Adipocyte (in vitro differentiated cells): ENCODE measurements at regions not wholly inside any gene's neighbourhood (a gene's known extent, or its start where the extent isn't known, plus 50 kb on each side); places are given as distances from the start of the nearest gene placed in this dataset.

Source experiments
- DNase-seq: peaks from one replicate; pipeline ENCODE4 v3.0.0-alpha.2; 2015; ENCODE audit warnings: low read depth
- H3K27me3 ChIP-seq: replicated peaks from 2 replicates; pipeline ENCODE4 v1.7.0; 2013; ENCODE audit warnings: mild to moderate bottlenecking, low read length, moderate library complexity; ENCODE audit not compliant: control insufficient read depth, insufficient read depth
- H3K36me3 ChIP-seq: 2 replicates; pipeline ENCODE4 v1.7.0; 2013; ENCODE audit warnings: low read length, mild to moderate bottlenecking, moderate library complexity; ENCODE audit not compliant: control insufficient read depth, insufficient read depth, severe bottlenecking
- H3K4me1 ChIP-seq: 2 replicates; pipeline ENCODE4 v1.7.0; 2013; ENCODE audit warnings: mild to moderate bottlenecking, low read length, moderate library complexity; ENCODE audit not compliant: control insufficient read depth, insufficient read depth
- H3K4me3 ChIP-seq: 2 replicates; pipeline ENCODE4 v1.7.0; 2013; ENCODE audit warnings: mild to moderate bottlenecking, low read length, moderate library complexity
- H3K9ac ChIP-seq: 2 replicates; pipeline ENCODE4 v1.7.0; 2013; ENCODE audit warnings: mild to moderate bottlenecking, low read length, moderate library complexity
- H3K9me3 ChIP-seq: 2 replicates; pipeline ENCODE4 v1.7.0; 2013; ENCODE audit warnings: mild to moderate bottlenecking, low read length, moderate library complexity; ENCODE audit not compliant: control insufficient read depth

DNA sequence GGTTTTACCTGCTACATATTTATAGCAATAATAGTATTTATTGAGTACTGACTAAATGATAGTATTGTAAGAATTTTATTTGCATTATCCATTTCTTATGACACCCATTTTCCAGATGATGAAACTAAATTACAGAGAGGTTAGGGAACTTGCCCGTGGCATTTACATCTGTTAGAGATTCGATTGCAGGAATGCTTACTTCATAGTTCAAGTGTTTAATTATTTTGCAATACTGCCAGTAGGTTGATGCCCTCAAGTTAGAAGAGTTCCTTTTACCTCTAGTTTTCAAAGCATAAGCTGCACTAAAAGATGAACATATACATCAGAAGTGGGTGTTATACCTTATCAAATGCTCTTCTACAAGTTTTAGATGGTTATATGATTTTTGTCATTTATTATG is 362.8 kb upstream of the RGMA start:
- Histone ChIP-seq H3K9ac (peak overlapping the region; percentile 8), H3K27me3 (peaks cover 3% of the 10 kb centered on the region), H3K4me3 (peak overlapping the region; percentile 7), H3K36me3 (no peaks in the 10 kb centered on the region), H3K4me1 (peaks cover 20% of the 10 kb centered on the region), H3K9me3 (no peaks in the 10 kb centered on the region)
- no peak for DNase-seq

DNA sequence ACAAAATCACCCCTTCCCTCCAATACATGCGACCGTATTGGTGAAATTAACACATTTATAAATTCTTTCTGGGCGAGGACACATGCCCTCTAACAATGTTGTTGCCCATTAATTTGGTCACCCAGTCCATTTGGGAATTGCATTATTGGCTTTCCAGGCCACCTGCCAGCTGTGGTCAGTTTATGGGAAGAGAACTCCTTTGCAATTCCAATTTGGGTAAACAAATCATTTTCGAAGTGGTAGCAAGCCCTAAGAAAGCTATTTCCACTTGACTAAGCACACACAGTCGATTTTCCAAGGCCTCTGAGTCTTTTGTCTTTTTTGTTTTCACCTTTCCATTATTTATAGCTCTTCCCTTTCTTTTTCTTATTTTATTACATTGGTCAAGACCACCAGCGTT is 362.3 kb upstream of the RGMA start:
- no peak for DNase-seq
- Histone ChIP-seq H3K9ac (no peak overlapping the region), H3K4me3 (peak overlapping the region; percentile 7), H3K36me3 (no peaks in the 10 kb centered on the region), H3K27me3 (peaks cover 3% of the 10 kb centered on the region), H3K9me3 (no peaks in the 10 kb centered on the region), H3K4me1 (peaks cover 20% of the 10 kb centered on the region)

DNA sequence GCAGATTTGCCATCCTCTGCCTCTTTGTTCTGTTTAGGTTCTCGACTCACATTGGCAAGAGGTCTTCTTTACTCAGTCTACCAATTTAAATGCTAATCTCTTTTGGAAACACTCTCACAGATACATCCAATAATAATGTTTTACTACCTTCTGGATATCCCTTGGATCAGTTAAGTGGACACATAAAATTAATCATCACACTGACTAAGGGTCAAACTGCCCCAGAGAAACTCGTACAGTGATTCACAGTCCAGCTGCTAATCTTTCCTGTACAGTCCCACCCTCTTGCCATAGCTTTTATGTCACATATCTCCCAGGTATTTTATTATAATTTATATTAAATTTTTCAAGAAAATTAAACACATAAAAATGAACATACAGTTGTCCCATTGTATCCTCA is 360.8 kb upstream of the RGMA start:
- no peak for DNase-seq
- Histone ChIP-seq H3K9ac (no peak overlapping the region), H3K9me3 (no peaks in the 10 kb centered on the region), H3K4me3 (no peak overlapping the region), H3K4me1 (peaks cover 20% of the 10 kb centered on the region), H3K36me3 (no peaks in the 10 kb centered on the region), H3K27me3 (no peaks in the 10 kb centered on the region)

DNA sequence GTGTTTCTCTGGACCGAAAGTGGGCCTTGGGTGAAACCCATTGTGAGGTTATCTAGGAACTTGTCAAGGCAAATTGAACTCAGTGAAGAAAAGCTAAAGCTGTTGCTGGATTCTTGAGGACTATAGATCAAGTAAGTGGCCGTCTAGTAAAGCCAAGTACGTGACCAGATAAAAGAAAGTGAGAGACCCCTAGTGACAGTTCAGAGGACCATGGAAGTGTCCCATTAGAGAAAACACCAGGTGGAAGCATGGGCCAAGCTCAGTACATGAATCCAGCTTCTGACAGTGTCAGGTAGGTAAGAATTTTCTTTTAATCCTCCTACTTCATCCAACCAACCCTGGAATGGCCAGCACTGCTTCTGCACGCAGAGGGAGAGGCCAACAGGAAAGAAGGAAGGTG is 349.3 kb upstream of the RGMA start:
- Histone ChIP-seq H3K9ac (no peak overlapping the region), H3K4me1 (no peaks in the 10 kb centered on the region), H3K27me3 (no peaks in the 10 kb centered on the region), H3K9me3 (no peaks in the 10 kb centered on the region), H3K4me3 (no peak overlapping the region), H3K36me3 (no peaks in the 10 kb centered on the region)
- no peak for DNase-seq

DNA sequence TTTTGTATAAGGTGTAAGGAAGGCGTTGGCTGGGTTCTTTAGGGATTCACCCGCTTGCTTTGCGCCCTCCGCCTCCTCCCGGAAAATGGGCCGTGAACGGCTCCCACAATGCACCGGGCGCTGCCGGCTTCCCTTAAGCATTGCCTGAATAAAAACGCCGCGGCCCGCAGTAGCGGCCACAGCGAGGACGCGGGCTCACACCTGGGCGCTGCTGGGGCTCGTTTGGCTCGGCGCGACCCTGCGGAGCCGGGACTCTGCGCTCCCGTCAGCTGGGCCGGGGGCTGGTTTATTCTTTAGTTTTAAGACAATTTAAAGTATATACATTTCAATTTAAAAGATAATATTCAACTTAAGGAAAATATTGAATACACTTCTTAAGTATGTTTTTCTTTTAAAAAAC is 343.5 kb upstream of the RGMA start:
- Histone ChIP-seq H3K27me3 (no peaks in the 10 kb centered on the region), H3K4me3 (no peak overlapping the region), H3K9ac (no peak overlapping the region), H3K9me3 (peaks cover 4% of the 10 kb centered on the region), H3K4me1 (no peaks in the 10 kb centered on the region), H3K36me3 (no peaks in the 10 kb centered on the region)
- DNase-seq: no peak

DNA sequence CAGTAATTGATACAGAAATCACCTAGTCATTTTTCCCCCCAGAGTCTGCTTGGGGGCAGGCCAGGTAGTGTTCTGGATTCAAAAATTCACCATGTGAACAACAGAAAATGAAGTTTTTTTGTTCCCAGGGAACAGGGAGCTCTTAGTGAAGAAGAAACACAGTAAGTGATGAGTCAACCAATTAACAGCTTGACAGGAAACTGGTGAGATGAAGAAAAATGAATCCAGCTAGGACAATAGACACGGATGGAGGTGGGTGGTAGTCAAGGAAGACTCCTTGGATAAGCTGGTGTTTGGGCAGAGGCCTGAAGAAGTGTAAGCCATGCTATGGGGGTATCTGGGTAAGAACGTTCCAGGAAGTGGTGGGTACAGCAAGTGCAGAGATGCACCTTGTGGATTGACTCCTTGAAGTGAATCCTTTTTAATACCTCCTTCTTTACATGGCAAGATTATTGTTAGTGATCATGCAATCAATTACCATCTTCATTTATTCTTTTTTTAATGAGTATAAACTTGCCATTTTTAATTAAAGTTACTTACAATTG is 339.9 kb upstream of the RGMA start:
- no peaks in the 10 kb centered on the region for H3K4me1 ChIP-seq
- H3K9ac ChIP-seq: no peak overlapping the region
- H3K9me3 ChIP-seq: peaks cover 4% of the 10 kb centered on the region
- no peak overlapping the region for H3K4me3 ChIP-seq
- H3K36me3 ChIP-seq: no peaks in the 10 kb centered on the region
- no peak for DNase-seq
- H3K27me3 ChIP-seq: no peaks in the 10 kb centered on the region

DNA sequence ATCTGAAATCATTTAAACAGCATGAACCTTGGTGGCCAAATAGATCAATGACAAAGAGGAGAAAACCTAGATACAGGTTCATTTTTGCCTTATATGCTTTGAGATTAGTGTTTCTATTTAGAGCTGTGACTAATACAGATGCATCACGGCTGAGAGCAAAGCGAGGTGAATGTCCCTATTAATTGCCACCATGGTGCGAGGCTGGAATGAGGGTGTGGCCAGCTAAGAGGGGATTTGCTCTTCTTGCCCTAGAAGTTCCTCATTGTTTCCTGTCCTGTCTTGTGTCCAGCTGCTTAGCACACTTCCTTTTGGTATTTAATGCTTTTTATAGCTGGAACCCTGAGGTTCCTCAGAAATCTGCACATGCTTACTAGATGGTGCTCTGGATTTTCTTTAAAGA is 339.1 kb upstream of the RGMA start:
- H3K4me1 ChIP-seq: no peaks in the 10 kb centered on the region
- H3K9me3 ChIP-seq: peaks cover 4% of the 10 kb centered on the region
- H3K36me3 ChIP-seq: no peaks in the 10 kb centered on the region
- no peak overlapping the region for H3K4me3 ChIP-seq
- no peak overlapping the region for H3K9ac ChIP-seq
- no peaks in the 10 kb centered on the region for H3K27me3 ChIP-seq
- no peak for DNase-seq

DNA sequence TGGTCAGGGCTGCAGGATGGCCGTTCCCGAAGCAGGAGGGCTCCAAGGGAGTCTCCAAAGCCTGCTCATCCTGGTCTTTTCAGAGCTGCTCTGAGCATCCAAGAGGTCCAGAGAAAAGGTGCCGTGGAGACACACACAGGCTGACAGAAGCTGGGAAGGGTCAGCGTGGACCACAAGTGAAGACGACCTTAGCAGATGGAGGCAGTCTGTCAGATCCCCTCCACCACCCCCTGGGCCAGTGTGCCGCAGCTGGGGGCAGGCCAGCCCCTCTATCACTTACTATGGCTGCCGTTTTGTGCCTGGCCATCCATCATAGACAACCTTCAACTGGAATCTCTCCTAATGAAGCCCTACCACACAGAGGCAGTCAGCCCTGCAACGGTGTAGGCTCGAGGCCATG is 335.1 kb upstream of the RGMA start:
- Histone ChIP-seq H3K27me3 (no peaks in the 10 kb centered on the region), H3K9me3 (no peaks in the 10 kb centered on the region), H3K9ac (no peak overlapping the region), H3K36me3 (no peaks in the 10 kb centered on the region), H3K4me3 (no peak overlapping the region), H3K4me1 (no peaks in the 10 kb centered on the region)
- no peak for DNase-seq

DNA sequence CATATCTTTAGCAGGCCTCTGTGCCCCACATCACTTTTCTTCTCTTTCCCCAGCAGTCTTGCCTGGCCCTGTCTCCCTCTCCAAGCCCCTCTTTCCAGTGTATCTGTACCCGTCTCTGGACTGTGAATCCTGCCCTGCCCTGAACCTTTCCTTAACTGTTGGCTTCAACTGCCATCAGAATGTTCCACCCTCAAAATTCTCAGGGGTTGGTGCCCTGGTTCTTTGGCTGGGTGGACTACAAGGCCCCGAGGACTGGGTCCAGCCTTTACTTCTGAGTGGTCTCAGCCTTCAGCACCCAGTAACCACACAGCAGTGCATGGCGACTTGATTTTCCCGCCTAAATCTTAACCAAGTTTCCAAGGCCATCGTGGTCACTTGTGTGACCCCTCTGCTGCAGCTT is 333.5 kb upstream of the RGMA start:
- no peaks in the 10 kb centered on the region for H3K9me3 ChIP-seq
- no peaks in the 10 kb centered on the region for H3K4me1 ChIP-seq
- H3K4me3 ChIP-seq: no peak overlapping the region
- H3K27me3 ChIP-seq: peaks cover under 1% of the 10 kb centered on the region
- no peak overlapping the region for H3K9ac ChIP-seq
- H3K36me3 ChIP-seq: no peaks in the 10 kb centered on the region
- no peak for DNase-seq

DNA sequence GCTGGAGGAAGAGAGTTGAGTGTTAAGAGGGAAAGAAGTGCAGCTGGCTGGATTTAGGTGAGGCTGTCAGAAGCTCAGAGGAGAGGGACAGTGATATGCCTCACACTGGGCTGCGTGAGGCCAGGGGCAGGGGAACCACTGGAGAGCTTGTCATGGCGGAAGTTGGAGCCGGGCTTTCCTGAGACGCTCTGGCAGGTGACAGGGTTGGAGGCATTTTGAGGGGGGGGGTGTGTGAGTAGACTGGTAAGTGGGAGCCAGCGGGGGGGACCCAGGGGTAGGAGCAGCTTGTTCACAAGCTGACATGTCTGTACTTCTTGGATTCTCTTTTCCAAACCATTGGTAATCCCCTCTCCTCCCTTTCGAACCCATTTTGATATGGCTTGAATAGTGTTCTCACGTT is 331.5 kb upstream of the RGMA start:
- Histone ChIP-seq H3K36me3 (no peaks in the 10 kb centered on the region), H3K4me3 (no peak overlapping the region), H3K9ac (no peak overlapping the region), H3K27me3 (peaks cover 6% of the 10 kb centered on the region), H3K4me1 (no peaks in the 10 kb centered on the region), H3K9me3 (no peaks in the 10 kb centered on the region)
- no peak for DNase-seq

DNA sequence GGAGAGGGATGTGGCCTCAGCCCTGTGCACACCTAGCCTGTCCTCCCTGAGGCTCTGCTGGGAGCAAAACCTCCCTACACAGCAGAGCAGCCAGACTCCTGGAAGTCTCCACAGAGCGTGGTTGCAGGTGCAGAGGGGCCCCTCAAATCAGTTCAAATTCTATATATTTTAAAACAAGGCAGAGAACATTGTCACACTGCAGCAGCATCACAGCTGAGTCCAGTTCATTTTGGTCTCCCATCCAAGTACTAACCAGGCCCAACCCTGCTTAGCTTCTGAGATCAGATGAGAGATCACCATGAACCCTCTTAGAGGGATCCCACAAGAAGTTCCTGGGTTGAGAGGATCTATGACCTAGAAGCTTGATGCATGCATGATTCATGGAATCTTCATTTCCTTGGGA is 331.0 kb upstream of the RGMA start:
- DNase-seq: no peak
- Histone ChIP-seq H3K4me1 (no peaks in the 10 kb centered on the region), H3K9ac (no peak overlapping the region), H3K4me3 (no peak overlapping the region), H3K9me3 (no peaks in the 10 kb centered on the region), H3K27me3 (peaks cover 6% of the 10 kb centered on the region), H3K36me3 (no peaks in the 10 kb centered on the region)

DNA sequence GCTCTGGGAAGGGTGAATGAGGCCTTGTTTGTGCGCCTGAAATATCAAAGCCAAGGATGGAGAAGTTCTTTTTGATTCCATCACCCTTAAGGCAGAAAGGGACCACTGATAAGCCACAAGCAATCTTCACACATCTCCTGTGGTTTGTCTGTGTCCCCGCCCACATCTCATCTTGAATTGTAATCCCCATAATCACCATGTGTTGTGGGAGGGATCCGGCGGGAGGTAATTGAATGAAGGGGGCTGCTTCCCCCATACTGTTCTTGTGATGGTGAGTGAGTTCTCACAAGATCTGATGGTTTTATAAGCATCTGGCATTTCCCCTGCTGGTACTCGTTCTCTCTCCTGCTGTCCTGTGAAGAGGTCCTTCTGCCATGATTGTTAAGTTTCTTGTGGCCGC is 329.6 kb upstream of the RGMA start:
- H3K9me3 ChIP-seq: no peaks in the 10 kb centered on the region
- H3K36me3 ChIP-seq: no peaks in the 10 kb centered on the region
- no peaks in the 10 kb centered on the region for H3K4me1 ChIP-seq
- no peak for DNase-seq
- no peak overlapping the region for H3K4me3 ChIP-seq
- peaks cover 6% of the 10 kb centered on the region for H3K27me3 ChIP-seq
- H3K9ac ChIP-seq: no peak overlapping the region
